ENCODE measurements at regions not wholly inside any gene's neighbourhood (a gene's known extent, or its start where the extent isn't known, plus 50 kb on each side); places are given as distances from the start of the nearest gene placed in this dataset.
"Not testable (repeated sequence)": the region's sequence is repeated elsewhere in the genome, so short reads cannot be mapped to it uniquely, and the experiment has no call there.

- Mint-ChIP-seq H3K27ac (no peak overlapping the region), H3K36me3 (ENCODE audit: low read depth) (no peaks in the 10 kb centered on the region), H3K4me1 (no peaks in the 10 kb centered on the region), H3K27me3 (no peaks in the 10 kb centered on the region), H3K9me3 (ENCODE audit: low read depth) (no peaks in the 10 kb centered on the region), H3K4me3 (no peak overlapping the region)
- CTCF ChIA-PET = no interaction called here
- DNase-seq = no peak
- POLR2A ChIA-PET = no interaction called here
- intact Hi-C loops (cut with DNase I, micrococcal nuclease) = no loop called here
- no peak for ATAC-seq
Observed at GRCh38 chr9:7578951-7579350, 220.6 kb downstream of the DMAC1 start.

DNA sequence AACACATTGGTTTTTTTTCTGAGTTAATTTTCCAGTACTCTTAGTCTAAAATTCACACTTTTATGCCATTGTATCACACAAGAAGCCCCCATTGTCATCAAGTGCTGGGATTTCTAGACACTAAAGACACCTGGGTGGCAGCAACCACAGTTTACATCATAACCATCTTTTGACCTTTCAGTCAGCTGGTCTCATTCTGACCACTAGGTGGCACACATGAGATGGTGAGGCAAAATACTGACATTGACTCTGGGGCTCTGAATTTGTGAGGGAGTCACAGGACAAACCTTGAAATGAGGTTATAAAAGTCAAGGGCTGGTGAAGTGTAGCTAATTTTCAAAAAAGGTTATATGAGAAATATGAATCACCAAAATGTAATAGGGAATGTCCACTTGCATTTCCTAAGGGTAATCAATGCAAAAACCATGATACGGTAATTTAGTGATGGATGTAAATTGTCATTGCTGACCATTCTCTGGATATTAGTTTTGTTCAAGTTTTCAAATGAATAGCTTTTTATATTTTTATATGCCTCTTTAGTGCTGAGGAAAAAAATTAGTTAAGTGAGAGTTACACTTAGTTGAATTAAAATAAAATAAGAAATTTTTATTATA, 229.4 kb downstream of the DMAC1 start:
- ChIA-PET CTCF (interaction anchor here (0.6 to 2.1 kb wide), 9 partner anchors 9 to 214 kb away, joined by 3 to 12 read pairs (median 3); no protein-coding TSS in a partner anchor), POLR2A (no interaction called here)
- H3K4me1 Mint-ChIP-seq = peaks cover 4% of the 10 kb centered on the region
- peaks cover 5% of the 10 kb centered on the region for H3K27me3 Mint-ChIP-seq
- H3K27ac Mint-ChIP-seq = no peak overlapping the region
- DNase-seq (peak; percentile 77), ATAC-seq (peak; percentile 70)
- intact Hi-C loops (cut with DNase I, micrococcal nuclease) = loop anchor here in 1 of 2 experiments (1.0 to 2.0 kb wide), 2 partner anchors 87 to 1325 kb away; no protein-coding TSS in a partner anchor
- H3K36me3 Mint-ChIP-seq (ENCODE audit: low read depth) = no peaks in the 10 kb centered on the region
- H3K9me3 Mint-ChIP-seq (ENCODE audit: low read depth) = no peaks in the 10 kb centered on the region
- H3K4me3 Mint-ChIP-seq = no peak overlapping the region

DNA sequence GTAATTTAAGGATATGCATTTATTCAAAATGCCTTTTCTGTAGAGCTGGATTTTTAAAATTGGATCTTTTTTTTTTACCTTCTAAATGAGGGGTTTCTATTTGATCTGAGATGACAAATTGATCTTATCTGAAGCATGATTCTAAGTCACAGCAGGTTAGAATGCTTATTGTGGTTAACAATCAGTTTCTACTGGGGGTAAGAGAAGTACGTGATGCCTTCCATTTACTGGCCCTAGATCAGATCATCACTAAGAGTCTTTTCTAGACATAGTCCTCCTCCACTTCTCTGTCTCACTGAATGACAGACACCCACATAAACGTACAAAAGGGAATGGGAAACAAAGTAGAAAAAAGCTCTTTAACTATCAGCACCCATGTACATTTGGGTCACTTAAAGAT, 231.9 kb downstream of the DMAC1 start:
- Mint-ChIP-seq H3K4me3 (no peak overlapping the region), H3K27ac (no peak overlapping the region), H3K36me3 (ENCODE audit: low read depth) (no peaks in the 10 kb centered on the region), H3K4me1 (peaks cover 4% of the 10 kb centered on the region), H3K27me3 (peaks cover 6% of the 10 kb centered on the region), H3K9me3 (ENCODE audit: low read depth) (no peaks in the 10 kb centered on the region)
- intact Hi-C loops (cut with DNase I, micrococcal nuclease) = no loop called here
- ChIA-PET CTCF (interaction anchor here (0.6 to 0.7 kb wide), 2 partner anchors 60 to 515 kb away, joined by 3 read pairs; no protein-coding TSS in a partner anchor), POLR2A (no interaction called here)
- ATAC-seq = no peak
- DNase-seq = no peak

GRCh38 chr9:7561527-7562080, 238.0 kb downstream of the DMAC1 start:
- intact Hi-C loops (cut with DNase I, micrococcal nuclease) = no loop called here
- H3K4me3 Mint-ChIP-seq = no peak overlapping the region
- H3K4me1 Mint-ChIP-seq = no peaks in the 10 kb centered on the region
- H3K36me3 Mint-ChIP-seq (ENCODE audit: low read depth) = no peaks in the 10 kb centered on the region
- H3K27me3 Mint-ChIP-seq = peaks cover 3% of the 10 kb centered on the region
- no peaks in the 10 kb centered on the region for H3K9me3 Mint-ChIP-seq (ENCODE audit: low read depth)
- no peak for DNase-seq
- H3K27ac Mint-ChIP-seq = no peak overlapping the region
- CTCF ChIA-PET = interaction anchor here (0.9 to 1.9 kb wide), 2 partner anchors 8 to 10 kb away, joined by 3 to 5 read pairs; no protein-coding TSS in a partner anchor
- no peak for ATAC-seq
- POLR2A ChIA-PET = no interaction called here

DNA sequence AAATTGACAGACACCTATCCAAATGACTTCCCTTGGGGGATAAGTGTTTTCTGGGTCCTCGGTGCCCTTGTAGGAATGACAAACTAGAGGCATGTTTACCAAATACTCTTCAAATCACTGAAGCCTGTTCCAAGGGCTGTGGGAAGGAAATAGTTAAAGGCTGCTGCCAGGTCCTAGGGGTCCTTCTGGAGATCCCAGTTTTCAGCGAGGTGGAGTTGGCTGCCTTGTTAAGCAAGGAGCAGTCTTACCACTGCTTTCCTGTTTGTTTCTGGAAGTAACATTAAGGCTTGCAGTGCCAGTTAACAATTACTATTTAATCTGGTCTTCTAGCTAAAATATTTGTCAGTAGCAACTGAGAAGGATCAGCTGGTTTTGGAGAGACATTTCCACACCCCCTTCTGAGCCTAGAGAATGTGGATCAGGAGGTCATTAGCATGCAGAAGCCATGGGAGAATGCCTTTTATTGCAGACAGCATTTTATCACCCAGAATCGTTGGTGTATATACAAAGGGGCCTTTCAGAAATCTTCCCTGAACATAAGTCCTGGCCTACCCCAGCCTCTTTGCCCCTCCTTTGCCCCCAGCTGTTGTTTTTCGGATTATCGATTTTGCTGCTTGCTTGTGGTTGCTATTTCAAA, 238.8 kb downstream of the DMAC1 start:
- Mint-ChIP-seq H3K27ac (no peak overlapping the region), H3K4me3 (no peak overlapping the region), H3K4me1 (no peaks in the 10 kb centered on the region), H3K27me3 (peaks cover 3% of the 10 kb centered on the region), H3K9me3 (ENCODE audit: low read depth) (no peaks in the 10 kb centered on the region), H3K36me3 (ENCODE audit: low read depth) (no peaks in the 10 kb centered on the region)
- DNase-seq = no peak
- ATAC-seq = no peak
- ChIA-PET POLR2A (no interaction called here), CTCF (interaction anchor here (0.9 to 1.9 kb wide), 2 partner anchors 9 kb away, joined by 3 to 5 read pairs; no protein-coding TSS in a partner anchor)
- intact Hi-C loops (cut with DNase I, micrococcal nuclease) = no loop called here

GRCh38 chr9:7554699-7555098, 244.9 kb downstream of the DMAC1 start:
- ChIA-PET CTCF (no interaction called here), POLR2A (no interaction called here)
- Mint-ChIP-seq H3K27ac (no peak overlapping the region), H3K4me3 (no peak overlapping the region), H3K4me1 (no peaks in the 10 kb centered on the region), H3K9me3 (ENCODE audit: low read depth) (no peaks in the 10 kb centered on the region), H3K27me3 (peaks cover 4% of the 10 kb centered on the region), H3K36me3 (ENCODE audit: low read depth) (no peaks in the 10 kb centered on the region)
- DNase-seq (no peak), ATAC-seq (no peak)
- intact Hi-C loops (cut with DNase I, micrococcal nuclease) = loop anchor here in 1 of 2 experiments (5.0 kb wide), 1 partner anchor 398 kb away; no protein-coding TSS in a partner anchor

- ATAC-seq; intact Hi-C loops (cut with DNase I, micrococcal nuclease); H3K4me1 Mint-ChIP-seq; H3K9me3 Mint-ChIP-seq (ENCODE audit: low read depth); H3K27me3 Mint-ChIP-seq; DNase-seq; POLR2A ChIA-PET; H3K27ac Mint-ChIP-seq; H3K36me3 Mint-ChIP-seq (ENCODE audit: low read depth); H3K4me3 Mint-ChIP-seq: not testable (repeated sequence)
- CTCF ChIA-PET = interaction anchor here (1.1 to 1.6 kb wide), 2 partner anchors 9 to 14 kb away, joined by 3 to 5 read pairs; no protein-coding TSS in a partner anchor
Observed at GRCh38 chr9:7552706-7553105, 246.9 kb downstream of the DMAC1 start.

GRCh38 chr9:7549249-7549648, 250.3 kb downstream of the DMAC1 start:
- no peaks in the 10 kb centered on the region for H3K36me3 Mint-ChIP-seq (ENCODE audit: low read depth)
- intact Hi-C loops (cut with DNase I, micrococcal nuclease) = no loop called here
- H3K9me3 Mint-ChIP-seq (ENCODE audit: low read depth) = no peaks in the 10 kb centered on the region
- peaks cover 10% of the 10 kb centered on the region for H3K27me3 Mint-ChIP-seq
- ChIA-PET CTCF (interaction anchor here (0.6 kb wide), 1 partner anchor 73 kb away, joined by 3 read pairs; no protein-coding TSS in a partner anchor), POLR2A (no interaction called here)
- no peak overlapping the region for H3K27ac Mint-ChIP-seq
- no peaks in the 10 kb centered on the region for H3K4me1 Mint-ChIP-seq
- H3K4me3 Mint-ChIP-seq = no peak overlapping the region
- no peak for DNase-seq
- no peak for ATAC-seq

- CTCF ChIA-PET = no interaction called here
Observed at GRCh38 chr9:7546261-7546660, 253.3 kb downstream of the DMAC1 start.

GRCh38 chr9:7545371-7546165, 254.0 kb downstream of the DMAC1 start:
- ChIA-PET CTCF (interaction anchor here (0.5 kb wide), 1 partner anchor 500 kb away, joined by 3 read pairs; no protein-coding TSS in a partner anchor), POLR2A (no interaction called here)
- DNase-seq = no peak
- no peaks in the 10 kb centered on the region for H3K36me3 Mint-ChIP-seq (ENCODE audit: low read depth)
- no peak for ATAC-seq
- no peak overlapping the region for H3K27ac Mint-ChIP-seq
- H3K27me3 Mint-ChIP-seq = peaks cover 8% of the 10 kb centered on the region
- no peaks in the 10 kb centered on the region for H3K9me3 Mint-ChIP-seq (ENCODE audit: low read depth)
- H3K4me3 Mint-ChIP-seq = no peak overlapping the region
- H3K4me1 Mint-ChIP-seq = no peaks in the 10 kb centered on the region
- intact Hi-C loops (cut with DNase I, micrococcal nuclease) = no loop called here

More at GRCh38 chr9:7546261-7546660, 253.3 kb downstream of the DMAC1 start:
- DNase-seq (no peak), ATAC-seq (no peak)
- H3K4me1 Mint-ChIP-seq = no peaks in the 10 kb centered on the region
- no peaks in the 10 kb centered on the region for H3K9me3 Mint-ChIP-seq (ENCODE audit: low read depth)
- intact Hi-C loops (cut with DNase I, micrococcal nuclease) = no loop called here
- H3K27ac Mint-ChIP-seq = no peak overlapping the region
- no peak overlapping the region for H3K4me3 Mint-ChIP-seq
- POLR2A ChIA-PET = no interaction called here
- no peaks in the 10 kb centered on the region for H3K36me3 Mint-ChIP-seq (ENCODE audit: low read depth)
- peaks cover 10% of the 10 kb centered on the region for H3K27me3 Mint-ChIP-seq

DNA sequence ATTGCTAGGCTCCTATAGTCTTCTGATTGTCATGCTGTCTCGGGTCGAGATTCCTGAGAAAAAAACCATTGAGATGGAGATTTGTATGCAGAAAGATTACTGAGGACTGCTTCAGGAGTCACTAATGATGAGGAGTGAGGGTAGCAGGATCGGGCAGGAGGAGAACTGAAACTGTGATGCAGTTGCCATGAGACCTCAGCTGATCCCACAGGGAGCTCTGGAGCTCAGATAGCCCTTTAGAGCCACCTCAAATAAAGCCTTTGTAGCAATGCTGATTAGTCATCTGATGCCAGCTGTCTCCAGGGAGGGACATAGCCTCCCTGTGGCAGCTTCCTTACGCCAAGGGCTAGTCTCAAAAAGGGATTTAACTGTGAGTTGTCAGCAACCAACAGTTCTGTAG, 256.9 kb downstream of the DMAC1 start:
- Mint-ChIP-seq H3K9me3 (ENCODE audit: low read depth) (no peaks in the 10 kb centered on the region), H3K36me3 (ENCODE audit: low read depth) (no peaks in the 10 kb centered on the region), H3K27ac (no peak overlapping the region), H3K27me3 (peaks cover 7% of the 10 kb centered on the region), H3K4me1 (no peaks in the 10 kb centered on the region), H3K4me3 (no peak overlapping the region)
- no peak for ATAC-seq
- ChIA-PET CTCF (no interaction called here), POLR2A (no interaction called here)
- intact Hi-C loops (cut with DNase I, micrococcal nuclease) = no loop called here
- no peak for DNase-seq
